AG09319 (cell line): ENCODE measurements at regions not wholly inside any gene's neighbourhood (a gene's known extent, or its start where the extent isn't known, plus 50 kb on each side); places are given as distances from the start of the nearest gene placed in this dataset.

ENCODE experiments used
- DNase-seq: peaks from one replicate; pipeline ENCODE4 v3.0.0-alpha.2; 2010; ENCODE audit warnings: low read depth; ENCODE audit errors: extremely low read depth
- TF ChIP-seq, protein P1 (sequence below): IDR thresholded peaks from 2 replicates; pipeline ENCODE4 v1.5.1; 2011; ENCODE audit warnings: low read depth, mild to moderate bottlenecking, inconsistent platforms, low read length, moderate library complexity

DNA sequence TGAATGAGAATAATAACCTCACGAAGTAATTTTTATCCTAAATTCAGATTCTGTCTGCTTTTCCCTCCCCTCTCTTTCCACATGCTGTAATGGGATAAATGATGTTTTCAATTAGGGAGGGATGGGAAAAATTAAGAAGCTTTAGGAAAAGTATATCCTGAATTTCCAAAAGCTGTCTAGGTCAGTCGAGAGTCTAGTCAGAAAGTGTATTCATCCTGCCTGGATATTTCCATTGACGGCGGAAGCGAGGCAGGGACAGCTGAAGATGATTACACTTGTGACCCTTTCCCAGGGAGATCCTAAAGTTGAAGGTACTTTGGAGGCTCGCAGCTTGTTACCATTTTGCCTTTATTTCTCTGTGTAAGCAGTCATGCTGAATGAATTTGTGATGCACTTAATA, 204.1 kb downstream of the ZNF365 start:
- DNase-seq: no peak

DNA sequence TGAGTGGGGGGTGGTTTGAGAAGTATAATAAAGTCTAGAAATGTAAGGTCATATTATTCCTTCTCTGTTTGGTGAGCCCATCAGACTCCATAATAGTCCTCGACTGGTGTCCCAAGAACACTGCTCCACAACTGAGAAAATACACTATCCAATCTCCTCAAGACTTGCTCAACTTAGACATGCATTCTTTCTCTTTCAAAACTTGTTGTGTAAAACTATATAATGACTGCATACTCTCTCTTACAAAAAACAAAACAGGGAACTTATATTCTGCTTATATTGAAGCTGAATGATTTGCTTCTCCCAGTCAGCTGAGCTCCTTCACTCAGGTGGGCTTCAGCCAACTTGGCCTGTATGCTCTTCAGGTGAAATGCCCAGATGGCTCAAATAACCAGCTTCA, 204.7 kb downstream of the ZNF365 start:
- DNase-seq: no peak
- TF ChIP-seq, protein P1, sequence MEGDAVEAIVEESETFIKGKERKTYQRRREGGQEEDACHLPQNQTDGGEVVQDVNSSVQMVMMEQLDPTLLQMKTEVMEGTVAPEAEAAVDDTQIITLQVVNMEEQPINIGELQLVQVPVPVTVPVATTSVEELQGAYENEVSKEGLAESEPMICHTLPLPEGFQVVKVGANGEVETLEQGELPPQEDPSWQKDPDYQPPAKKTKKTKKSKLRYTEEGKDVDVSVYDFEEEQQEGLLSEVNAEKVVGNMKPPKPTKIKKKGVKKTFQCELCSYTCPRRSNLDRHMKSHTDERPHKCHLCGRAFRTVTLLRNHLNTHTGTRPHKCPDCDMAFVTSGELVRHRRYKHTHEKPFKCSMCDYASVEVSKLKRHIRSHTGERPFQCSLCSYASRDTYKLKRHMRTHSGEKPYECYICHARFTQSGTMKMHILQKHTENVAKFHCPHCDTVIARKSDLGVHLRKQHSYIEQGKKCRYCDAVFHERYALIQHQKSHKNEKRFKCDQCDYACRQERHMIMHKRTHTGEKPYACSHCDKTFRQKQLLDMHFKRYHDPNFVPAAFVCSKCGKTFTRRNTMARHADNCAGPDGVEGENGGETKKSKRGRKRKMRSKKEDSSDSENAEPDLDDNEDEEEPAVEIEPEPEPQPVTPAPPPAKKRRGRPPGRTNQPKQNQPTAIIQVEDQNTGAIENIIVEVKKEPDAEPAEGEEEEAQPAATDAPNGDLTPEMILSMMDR: no peak

More for the DNA sequence above, 204.1 kb downstream of the ZNF365 start:
- TF ChIP-seq, protein P1: no peak

DNA sequence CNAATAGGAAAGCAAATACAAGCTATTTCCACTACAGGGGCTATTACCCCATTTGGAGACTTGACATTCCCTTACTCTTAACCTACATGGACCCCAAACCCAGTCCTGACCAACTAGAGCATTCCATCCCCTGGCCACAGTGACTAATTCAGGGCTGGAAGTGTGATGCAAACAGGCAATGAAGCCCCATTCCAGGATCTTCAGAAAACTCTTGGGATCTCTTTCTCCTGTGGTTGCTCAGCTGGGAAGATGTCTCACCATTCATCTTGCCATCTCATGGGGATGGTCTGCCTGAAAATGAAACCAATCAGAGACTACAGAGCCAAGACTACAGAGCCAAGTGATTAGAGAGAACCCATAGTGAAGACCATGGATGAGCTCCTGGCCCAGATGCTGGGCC, 206.2 kb downstream of the ZNF365 start:
- TF ChIP-seq, protein P1: no peak
- DNase-seq: no peak

DNA sequence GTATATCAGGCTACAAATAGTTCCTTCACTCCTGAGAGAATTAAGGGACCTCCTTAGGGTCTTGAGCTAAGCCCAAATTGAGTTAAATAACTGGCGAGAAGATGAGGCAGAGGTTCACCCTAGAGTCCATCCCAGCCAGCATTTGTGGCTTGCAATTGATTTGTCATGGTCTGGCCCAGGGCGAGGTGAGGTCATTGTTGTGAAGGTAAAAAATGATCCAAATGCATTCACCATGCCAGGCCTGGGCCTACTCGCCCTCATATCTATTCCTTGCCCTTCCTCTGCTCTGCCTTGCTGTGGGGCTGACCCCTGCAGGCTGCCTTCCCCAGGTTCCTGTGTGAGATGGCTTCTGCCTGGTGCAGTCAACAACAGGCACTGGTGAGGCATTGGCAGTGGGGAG, 207.2 kb downstream of the ZNF365 start:
- TF ChIP-seq, protein P1: no peak
- DNase-seq: no peak

DNA sequence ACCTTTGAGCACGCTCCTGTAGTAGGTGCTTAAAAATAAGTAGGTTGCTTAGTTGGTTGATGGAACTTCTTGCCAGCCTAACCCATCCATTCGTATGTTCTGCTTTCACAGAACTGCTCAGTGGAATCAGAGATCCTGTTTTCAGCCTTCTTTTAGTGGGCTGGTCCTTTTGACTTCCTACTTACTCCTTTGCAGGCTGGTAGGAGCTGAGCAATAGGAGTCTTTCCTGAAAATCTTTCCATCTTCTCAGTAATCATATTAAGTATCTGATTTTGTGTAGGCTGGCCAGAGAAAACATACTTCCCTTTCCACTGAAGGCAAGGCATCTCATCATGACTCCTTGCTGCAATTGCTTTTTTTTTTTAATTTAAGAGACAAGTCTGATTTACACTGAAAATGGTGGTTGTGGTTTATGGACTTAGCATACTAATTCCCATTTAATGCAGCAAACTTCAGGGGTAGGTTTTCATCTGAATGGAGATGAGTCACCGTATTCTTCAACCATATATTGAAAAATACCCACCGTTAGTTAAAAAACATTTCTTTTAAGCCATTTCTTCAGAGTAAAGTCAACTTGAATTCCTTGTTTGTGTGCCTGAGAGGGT, 208.0 kb downstream of the ZNF365 start:
- TF ChIP-seq, protein P1: no peak
- DNase-seq: no peak

DNA sequence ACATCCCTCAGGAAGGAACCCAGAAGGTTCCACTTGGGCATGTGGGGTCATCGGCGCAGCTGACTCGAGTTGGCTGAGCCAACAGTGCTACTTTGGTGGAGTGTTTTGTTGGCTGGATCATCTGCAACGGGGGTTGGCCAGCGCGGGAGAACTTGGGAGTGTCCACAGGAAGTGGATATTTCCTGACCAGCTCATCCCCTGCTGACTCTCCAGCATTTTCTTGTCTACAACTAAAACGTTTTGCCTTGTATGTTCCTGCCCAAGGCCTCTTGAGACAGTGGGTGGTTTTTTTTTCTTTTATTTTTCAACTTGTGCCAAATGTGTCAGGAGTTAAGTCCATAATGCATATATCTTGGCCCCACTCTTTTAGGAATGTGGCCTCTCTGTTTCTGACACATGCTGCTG, 208.6 kb downstream of the ZNF365 start:
- TF ChIP-seq, protein P1: no peak
- DNase-seq: peak; percentile 75

DNA sequence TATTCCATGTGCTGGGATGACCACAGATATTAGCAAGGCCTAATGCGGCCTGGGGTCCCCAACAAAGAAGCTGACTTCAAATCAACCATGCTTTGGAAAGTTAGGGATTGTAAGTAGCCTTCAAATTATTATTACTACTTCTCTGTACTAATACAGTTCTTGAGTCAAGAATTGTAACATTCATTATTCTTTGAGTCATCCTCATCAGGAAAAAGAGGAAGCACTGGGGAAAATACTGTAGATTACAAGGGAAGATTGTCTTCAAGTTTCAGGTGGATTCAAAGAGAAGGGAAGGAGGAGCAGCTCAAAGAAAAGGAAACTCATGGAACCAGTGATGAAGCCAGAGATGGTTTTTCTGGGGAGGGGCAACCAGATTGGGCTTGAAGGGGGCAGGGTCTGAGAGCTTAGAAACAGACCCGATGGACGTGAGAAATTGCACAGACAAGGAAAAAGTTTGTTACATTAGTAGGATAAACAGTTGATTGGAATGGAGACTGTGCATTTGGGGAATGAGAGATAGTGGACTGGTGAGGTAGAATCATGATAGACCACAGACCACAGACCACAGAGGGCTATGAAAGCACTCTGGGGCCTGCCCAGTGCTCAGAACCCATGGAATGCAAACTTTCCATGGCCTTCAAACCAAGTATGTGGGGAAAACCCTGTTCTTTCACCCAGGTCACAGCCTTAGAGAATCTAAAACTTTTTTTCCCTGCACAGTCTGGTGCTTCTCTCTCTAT, 209.9 kb downstream of the ZNF365 start:
- TF ChIP-seq, protein P1: no peak
- DNase-seq: peak; percentile 81
